Right atrium auricular region (tissue), 2 donors: ENCODE measurements at regions not wholly inside any gene's neighbourhood (a gene's known extent, or its start where the extent isn't known, plus 50 kb on each side); places are given as distances from the start of the nearest gene placed in this dataset.

ENCODE experiments used
- DNase-seq: peaks from one replicate; pipeline ENCODE4 v3.0.0-alpha.2; 2019; ENCODE audit warnings: low spot score
- H3K27ac ChIP-seq, 2 donors: fragments of 200-600 bp; sonication (generic); 1 replicate in 1 of 2; 2 replicates in 1 of 2; pipeline ENCODE4 v1.5.1; 2016 to 2019
- H3K27me3 ChIP-seq, 2 donors: fragments of 200-600 bp; sonication (generic); one replicate each; pipeline versions ENCODE4 v1.5.1 to v1.6.0; 2017 to 2019
- H3K36me3 ChIP-seq: fragments of 200-600 bp; sonication (generic); one replicate; pipeline ENCODE4 v1.5.1; 2016
- H3K4me1 ChIP-seq, 2 donors: fragments of 200-600 bp; sonication (generic); one replicate each; pipeline versions ENCODE4 v1.5.1 to v1.6.0; 2017 to 2019
- H3K4me3 ChIP-seq, 2 donors: fragments of 200-600 bp; sonication (generic); 1 replicate in 1 of 2; 2 replicates in 1 of 2; pipeline ENCODE4 v1.5.1; 2017 to 2019; ENCODE audit warnings: mild to moderate bottlenecking in 1 of 2, moderate library complexity in 1 of 2
- H3K9me3 ChIP-seq, 2 donors: fragments of 200-600 bp; sonication (generic); one replicate each; pipeline ENCODE4 v1.5.1; 2019
- TF ChIP-seq, protein P1 (sequence below), 2 donors: fragments of 200-600 bp; sonication (generic); IDR thresholded peaks; one replicate each; pipeline ENCODE4 v1.5.1; 2019; ENCODE audit warnings: antibody characterized with exemption in 2 of 2

DNA sequence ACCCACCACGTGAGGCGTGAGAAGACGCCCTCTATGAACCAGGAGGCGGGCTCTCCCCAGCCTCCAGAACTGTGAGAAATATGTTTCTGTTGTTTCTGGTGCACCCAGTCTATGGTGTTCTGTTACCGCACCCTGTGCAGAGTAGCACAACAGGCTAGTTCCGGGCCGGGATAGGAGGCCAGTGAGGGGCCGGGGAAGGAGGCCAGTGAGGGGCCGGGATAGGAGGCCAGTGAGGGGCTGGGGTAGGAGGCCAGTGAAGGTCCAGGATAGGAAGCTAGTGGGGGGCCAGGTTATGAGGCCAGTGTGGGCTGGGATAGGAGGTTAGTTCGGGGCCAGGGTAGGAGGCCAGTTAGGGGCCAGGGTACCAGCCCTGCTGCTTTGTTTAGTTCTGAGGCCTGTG lies 204.6 kb downstream of the BARX2 start:
- H3K9me3 ChIP-seq: no peaks in the 10 kb centered on the region
- no peaks in the 10 kb centered on the region for H3K4me1 ChIP-seq
- H3K4me3 ChIP-seq: no peak overlapping the region
- TF ChIP-seq, protein P1, sequence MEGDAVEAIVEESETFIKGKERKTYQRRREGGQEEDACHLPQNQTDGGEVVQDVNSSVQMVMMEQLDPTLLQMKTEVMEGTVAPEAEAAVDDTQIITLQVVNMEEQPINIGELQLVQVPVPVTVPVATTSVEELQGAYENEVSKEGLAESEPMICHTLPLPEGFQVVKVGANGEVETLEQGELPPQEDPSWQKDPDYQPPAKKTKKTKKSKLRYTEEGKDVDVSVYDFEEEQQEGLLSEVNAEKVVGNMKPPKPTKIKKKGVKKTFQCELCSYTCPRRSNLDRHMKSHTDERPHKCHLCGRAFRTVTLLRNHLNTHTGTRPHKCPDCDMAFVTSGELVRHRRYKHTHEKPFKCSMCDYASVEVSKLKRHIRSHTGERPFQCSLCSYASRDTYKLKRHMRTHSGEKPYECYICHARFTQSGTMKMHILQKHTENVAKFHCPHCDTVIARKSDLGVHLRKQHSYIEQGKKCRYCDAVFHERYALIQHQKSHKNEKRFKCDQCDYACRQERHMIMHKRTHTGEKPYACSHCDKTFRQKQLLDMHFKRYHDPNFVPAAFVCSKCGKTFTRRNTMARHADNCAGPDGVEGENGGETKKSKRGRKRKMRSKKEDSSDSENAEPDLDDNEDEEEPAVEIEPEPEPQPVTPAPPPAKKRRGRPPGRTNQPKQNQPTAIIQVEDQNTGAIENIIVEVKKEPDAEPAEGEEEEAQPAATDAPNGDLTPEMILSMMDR (IDR thresholded peaks at IDR 0.05): no peak
- no peak overlapping the region for H3K27ac ChIP-seq
- no peaks in the 10 kb centered on the region for H3K27me3 ChIP-seq
- no peaks in the 10 kb centered on the region for H3K36me3 ChIP-seq
- no peak for DNase-seq

DNA sequence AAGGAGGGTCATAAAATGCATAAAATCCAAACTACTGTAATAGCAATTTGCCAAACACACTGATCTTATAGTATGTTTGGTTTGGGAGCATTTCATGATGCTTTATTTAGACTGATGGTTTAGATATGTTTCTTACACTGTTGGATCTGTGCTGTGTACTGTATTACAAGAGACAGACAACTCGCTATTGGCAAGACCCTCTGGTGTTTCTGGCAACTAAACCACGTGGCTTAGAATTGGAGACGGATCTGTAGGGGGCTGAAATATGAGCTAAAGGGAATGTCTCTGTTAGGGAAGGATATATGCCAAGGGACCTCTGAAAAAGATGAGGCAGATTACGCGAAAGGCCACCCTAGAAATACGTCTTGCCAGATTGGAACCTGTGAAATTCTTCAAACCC lies 208.7 kb downstream of the BARX2 start:
- TF ChIP-seq, protein P1 (IDR thresholded peaks at IDR 0.05): no peak
- Histone ChIP-seq H3K36me3 (no peaks in the 10 kb centered on the region), H3K4me1 (no peaks in the 10 kb centered on the region), H3K4me3 (no peak overlapping the region), H3K27ac (no peak overlapping the region), H3K9me3 (no peaks in the 10 kb centered on the region), H3K27me3 (no peaks in the 10 kb centered on the region)
- no peak for DNase-seq

DNA sequence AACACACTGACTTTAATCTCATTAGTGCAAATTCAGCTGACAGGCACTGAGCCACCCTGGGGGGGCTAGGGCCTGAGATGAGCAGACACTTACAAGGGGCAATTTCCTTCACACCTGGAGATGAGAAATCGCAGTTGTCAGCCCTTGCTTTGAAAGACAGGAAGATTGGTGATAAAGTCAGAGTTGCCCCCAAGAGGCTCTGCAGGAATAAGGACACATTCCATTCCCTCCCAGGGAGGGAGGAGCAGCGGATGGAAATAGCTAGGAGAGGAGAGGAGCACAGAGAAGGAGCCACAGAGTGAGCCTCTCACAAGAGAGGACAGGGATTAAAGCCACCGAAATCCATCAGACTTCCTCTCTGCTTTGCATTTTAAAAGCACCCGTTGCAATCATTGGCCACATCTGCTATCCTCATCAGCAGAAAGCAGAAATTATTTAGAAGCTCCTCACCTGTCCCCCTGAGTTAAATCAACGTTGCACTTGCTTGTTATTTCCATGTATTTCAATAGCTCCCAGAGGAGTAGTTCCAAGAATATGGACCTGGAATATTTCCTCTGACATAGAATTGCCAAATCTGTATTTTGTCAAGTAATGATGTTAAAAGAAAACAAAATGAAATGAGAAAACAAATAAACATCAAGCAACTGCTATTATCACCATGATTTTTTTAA lies 213.7 kb downstream of the BARX2 start:
- TF ChIP-seq, protein P1 (IDR thresholded peaks at IDR 0.05): no peak

DNA sequence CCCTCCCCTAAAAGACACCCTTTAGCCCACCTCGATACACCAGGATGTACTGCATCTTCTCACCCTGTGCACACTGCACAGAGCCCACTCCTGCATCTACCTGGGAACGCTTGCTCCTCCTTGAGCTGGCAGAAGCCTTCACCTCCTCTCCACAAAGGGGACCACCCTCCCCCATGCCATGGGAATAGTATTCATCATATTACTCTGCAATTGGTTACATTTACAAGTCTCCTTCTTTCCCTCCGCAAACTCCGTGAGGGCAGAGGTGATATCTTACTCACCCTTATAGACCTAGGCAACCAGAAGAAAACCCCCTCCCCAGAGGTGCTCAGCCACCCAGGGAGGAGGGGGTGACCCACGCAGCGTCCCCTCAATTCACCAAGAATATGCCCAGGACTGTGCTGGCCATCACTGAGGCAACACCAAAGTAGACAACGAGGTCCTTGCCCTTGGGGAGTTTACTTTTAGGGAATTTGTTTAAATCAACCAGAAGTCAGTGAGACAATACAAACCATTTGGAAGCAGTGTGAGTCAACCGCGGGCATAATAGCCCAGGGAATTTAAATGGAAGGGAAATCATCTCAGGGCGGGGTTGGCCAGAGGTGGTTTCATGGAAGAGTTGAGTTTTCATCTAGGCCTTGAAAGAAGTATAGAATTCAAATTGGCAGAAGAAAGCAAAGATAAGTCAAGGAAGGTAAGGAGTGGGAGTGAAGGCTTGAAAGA lies 214.5 kb downstream of the BARX2 start:
- Histone ChIP-seq H3K4me3 (no peak overlapping the region), H3K36me3 (no peaks in the 10 kb centered on the region), H3K27ac (no peak overlapping the region), H3K4me1 (no peaks in the 10 kb centered on the region), H3K9me3 (no peaks in the 10 kb centered on the region), H3K27me3 (no peaks in the 10 kb centered on the region)
- TF ChIP-seq, protein P1 (IDR thresholded peaks at IDR 0.05): no peak
- DNase-seq: peak; percentile 40

More for the DNA sequence above, 213.7 kb downstream of the BARX2 start:
- no peak overlapping the region for H3K4me3 ChIP-seq
- H3K9me3 ChIP-seq: no peaks in the 10 kb centered on the region
- H3K27ac ChIP-seq: no peak overlapping the region
- no peak for DNase-seq
- no peaks in the 10 kb centered on the region for H3K36me3 ChIP-seq
- H3K27me3 ChIP-seq: no peaks in the 10 kb centered on the region
- no peaks in the 10 kb centered on the region for H3K4me1 ChIP-seq

DNA sequence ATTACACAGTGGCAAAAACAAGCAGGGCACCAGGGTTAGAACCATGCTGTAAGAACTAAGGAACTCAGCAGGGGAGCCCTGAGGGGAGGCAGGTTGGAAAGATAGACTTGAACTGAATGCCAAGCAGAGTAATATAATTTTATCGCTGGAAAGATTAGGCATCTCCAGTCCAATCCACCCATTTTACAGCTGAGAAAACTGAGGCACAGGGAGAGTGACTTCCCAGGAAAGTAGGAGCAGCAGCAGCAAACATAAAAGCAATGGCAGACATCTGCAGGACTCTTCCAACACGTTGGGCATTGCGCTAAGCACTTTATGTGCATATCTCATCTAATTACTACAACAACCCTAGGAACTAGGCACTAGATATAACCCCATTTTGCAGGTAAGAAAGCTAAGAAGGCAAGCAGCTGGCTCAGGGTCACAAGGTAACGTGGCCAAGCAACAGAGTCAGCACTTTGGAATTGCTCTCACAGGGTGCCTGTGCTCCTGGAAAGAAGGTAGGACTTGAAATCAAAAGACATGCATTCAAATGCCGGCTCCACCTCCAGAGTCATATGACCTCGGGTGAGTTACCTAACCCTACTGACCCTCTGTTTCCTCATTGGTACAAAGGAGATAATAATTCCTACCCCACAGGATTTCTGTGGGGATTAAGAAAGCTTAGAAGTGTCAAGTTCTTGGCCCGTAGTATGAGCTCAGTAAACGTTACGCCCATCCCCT lies 215.3 kb downstream of the BARX2 start:
- TF ChIP-seq, protein P1 (IDR thresholded peaks at IDR 0.05): no peak
- DNase-seq: peak; percentile 9

More for the DNA sequence above, 215.3 kb downstream of the BARX2 start:
- Histone ChIP-seq H3K9me3 (no peaks in the 10 kb centered on the region), H3K4me1 (no peaks in the 10 kb centered on the region), H3K36me3 (no peaks in the 10 kb centered on the region), H3K27ac (no peak overlapping the region), H3K27me3 (no peaks in the 10 kb centered on the region), H3K4me3 (no peak overlapping the region)
